NCI-H510A treated with DMSO at 0.1 percent for 48 hours (cell line): ENCODE measurements at regions not wholly inside any gene's neighbourhood (a gene's known extent, or its start where the extent isn't known, plus 50 kb on each side); places are given as distances from the start of the nearest gene placed in this dataset.
"Not testable (repeated sequence)": the region's sequence is repeated elsewhere in the genome, so short reads cannot be mapped to it uniquely, and the experiment has no call there.

ENCODE experiments used
- DNase-seq: peaks from one replicate; lab custom pipeline; 2025; lab: John Stamatoyannopoulos, UW

- DNase-seq = no peak
Measured at GRCh38 chr10:21057436-21057835, 160.3 kb upstream of the NEBL start.

DNA sequence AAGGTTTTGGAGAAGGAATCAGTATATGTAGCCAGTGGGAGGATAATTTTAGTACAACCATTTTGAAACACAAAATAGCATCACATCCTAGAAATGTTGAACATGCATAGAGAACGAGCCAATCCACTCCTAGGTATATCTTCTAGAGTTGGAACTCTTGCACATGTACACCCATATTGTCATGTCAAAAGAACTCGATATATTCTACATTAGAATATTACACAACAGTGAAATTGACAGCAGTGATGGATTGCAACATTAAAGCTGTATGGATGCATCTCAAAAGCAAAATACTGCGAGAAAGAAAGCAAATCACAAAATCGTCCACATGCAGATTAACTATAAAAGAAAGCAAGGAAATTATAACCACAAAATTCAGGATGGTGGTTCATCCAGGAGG is 159.3 kb upstream of the NEBL start:
- DNase-seq = no peak

DNA sequence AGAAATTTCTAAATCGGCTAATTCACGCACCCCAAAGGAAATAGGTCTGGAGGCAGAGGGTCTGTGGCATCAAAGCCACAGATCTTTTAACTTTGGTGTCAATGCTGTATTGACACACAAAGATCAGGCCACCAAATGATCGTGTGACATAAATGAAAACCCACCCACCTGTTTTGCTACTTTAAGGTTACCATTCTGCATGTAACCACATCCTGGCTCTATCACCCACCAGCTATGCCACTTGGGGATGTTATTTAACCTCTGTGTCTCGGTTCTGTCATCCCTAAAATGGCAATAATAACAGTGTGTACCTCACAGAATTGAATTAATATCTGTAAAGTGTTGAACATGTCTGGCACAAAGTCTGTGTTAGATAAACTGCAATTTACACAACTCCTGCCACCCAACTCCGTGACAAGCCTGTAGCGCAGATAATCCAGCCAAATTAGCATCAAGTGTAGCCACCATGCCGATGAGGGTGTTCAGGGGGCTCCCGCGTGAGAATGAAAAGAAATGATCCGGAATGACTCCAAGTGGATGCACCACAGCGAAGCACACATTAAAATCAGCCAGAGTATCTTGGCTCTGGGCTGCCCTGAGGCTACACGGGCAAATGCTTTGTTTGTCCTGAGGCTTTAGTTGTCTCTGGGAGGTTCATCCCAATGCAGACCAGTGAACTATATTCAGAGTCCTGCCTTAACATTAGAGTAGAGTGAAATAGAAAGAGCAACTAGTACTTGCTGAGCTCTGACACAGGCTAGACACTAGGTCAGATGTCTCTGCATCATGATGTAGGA is 158.4 kb upstream of the NEBL start:
- DNase-seq = no peak

DNA sequence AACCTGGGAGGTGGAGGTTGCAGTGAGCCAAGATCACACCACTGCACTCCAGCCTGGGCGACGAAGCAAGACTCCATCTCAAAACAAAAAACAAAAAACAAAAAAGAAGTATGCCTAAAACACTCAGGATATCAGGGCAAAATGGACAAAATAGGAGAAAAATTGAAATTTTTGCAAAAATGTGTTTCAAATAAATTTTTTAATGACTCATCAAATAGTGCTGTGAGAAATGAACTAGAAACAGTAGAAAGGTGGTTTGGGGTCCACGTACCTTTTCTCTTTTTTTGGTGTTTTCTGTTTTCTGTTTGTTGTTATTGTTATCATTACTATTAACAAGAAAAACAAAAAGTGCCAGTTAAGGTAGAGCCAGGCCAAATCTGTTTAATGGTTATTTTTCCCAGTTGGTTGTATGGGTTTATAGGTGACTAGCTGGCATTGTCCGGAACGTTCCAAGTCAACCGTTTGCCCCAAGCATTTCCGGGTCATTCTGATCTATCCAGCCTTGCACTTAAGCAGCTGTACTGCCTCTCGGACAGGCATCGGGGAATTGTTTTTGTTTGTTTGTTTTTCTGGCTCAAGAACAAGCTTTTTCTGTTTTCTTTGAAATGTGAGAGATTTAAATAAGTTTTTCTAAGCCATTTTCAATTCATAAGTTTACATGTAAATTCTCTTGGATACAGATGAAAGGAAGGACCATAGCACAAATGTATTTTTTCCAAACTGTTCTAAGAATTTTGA is 157.0 kb upstream of the NEBL start:
- no peak for DNase-seq

GRCh38 chr10:21052709-21053104 is 155.6 kb upstream of the NEBL start:
- no peak for DNase-seq

GRCh38 chr10:21052072-21052708 is 155.1 kb upstream of the NEBL start:
- no peak for DNase-seq

GRCh38 chr10:21049482-21049881 is 152.4 kb upstream of the NEBL start:
- DNase-seq = no peak

GRCh38 chr10:21048068-21048467 is 151.0 kb upstream of the NEBL start:
- no peak for DNase-seq

DNA sequence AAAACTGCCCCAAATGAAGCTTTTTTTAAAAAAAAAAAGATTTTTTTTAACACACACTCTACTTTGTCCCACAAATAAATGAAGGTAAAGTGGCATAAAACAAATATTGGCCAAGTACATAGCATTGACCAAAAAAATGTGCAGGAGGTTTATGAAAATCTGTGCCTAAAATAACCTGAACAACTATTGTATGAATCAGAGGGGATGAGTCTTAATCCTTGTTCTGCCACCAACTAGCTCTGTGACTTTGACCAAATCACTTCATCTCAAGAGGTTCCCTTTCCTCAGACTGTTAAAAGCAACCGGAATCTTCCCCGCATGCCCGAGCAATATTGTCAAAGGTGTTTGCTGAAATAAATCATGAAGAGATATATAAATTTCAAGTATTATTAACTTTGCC is 150.4 kb upstream of the NEBL start:
- DNase-seq = no peak

- DNase-seq = no peak
Measured at GRCh38 chr10:21047096-21047495, 150.0 kb upstream of the NEBL start.

DNA sequence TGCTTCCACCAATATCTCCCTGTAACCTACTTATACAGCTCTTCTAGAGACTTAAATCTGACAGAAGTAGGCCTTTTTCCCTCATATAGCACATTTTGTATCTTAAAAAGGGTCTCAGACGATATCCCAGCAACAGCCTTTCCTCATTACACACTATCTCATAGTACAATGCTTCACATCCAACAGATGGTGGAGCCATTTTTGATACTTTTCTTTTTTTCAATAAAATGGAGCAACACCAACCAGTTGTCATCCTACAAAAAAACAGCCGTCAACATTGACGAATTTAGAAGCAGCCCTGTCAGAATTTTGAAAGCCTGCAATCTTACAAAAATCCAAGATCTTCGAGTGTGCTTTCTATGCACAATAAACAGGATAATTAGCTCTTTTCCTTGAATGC is 145.9 kb upstream of the NEBL start:
- DNase-seq = no peak

GRCh38 chr10:21042536-21042935 is 145.4 kb upstream of the NEBL start:
- DNase-seq = no peak

DNA sequence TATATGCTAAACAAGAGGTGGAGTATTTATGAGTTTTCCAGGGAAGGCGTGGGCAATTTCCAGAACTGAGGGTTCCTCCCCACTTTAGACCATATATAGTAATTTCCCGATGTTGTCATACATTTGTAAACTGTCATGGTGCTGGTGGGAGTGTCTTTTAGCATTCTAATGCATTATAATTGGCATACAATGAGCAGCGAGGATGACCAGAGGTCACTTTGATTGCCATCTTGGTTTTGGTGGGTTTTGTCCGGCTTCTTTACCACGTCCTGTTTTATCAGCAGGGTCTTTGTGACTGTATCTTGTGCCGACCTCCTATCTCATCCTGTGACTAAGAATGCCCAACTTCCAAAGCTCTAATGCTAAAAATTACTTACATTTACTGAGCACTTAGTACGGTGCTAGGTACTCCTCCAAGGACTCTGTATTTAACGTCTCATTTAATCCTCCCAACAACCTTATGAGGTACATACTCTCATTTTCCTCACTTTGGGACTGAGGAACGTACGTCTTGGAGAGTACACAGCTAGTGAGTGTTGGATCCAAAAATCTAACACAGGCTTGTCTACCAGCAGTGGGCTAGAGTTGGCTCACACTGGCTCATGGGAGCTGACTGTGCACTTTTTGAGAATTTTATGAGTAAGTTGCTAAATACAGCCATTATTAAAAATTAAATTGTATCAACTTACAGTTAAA is 144.8 kb upstream of the NEBL start:
- DNase-seq = no peak

GRCh38 chr10:21039721-21040120 is 142.6 kb upstream of the NEBL start:
- DNase-seq = no peak

DNA sequence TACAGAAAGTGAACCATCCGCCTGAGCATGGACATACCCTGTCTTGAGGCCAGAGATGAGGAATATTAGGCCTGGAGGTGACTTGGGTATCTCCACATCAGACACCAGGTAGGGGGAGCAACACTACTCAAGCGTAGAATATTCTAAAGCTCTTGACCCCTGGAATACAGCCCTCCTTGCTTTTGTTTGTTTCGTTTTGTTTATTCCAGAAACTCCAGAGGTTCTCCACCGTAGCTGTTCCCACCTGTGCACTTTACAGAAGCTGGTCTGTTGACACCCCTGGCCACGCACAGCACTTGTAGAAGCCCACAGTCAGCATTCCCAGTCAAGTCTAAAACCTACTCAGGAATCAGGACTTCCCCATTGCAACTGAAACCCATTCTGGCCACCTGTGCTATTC is 139.6 kb upstream of the NEBL start:
- no peak for DNase-seq

DNA sequence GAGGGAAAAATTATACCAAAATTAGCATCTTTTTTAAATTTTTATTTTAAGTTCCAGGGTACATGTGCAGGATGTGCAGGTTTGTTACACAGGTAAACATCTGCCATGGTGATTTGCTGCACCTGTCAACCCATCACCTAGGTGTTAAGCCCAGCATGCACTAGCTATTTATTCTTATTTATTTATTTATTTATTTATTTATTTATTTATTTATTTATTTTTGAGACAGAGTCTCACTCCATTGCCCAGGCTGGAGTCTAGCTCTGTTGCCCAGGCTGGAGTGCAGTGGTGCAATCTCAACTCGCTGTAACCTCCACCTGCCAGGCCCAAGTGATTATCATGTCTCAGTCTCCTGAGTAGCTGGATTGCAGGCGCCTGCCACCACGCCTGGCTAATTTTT is 137.7 kb upstream of the NEBL start:
- not testable (repeated sequence) for DNase-seq

DNA sequence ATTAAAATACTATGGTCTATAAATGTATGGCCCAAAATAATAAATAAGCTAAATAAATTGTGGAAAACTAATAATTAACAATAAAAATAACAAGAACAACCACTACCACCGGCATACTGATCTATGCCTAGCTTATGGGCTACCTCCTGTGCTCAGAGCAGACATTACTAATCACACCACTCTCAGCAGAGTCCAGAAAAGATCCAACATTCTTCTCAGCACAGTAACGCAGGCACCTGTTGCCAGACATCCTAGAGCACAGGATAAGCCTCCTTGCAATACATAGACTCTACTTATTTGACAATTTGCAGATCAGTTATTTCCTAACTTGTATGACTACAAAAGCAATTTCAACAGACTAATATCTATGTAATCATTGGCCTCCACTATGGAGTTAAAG is 137.1 kb upstream of the NEBL start:
- DNase-seq = no peak

DNA sequence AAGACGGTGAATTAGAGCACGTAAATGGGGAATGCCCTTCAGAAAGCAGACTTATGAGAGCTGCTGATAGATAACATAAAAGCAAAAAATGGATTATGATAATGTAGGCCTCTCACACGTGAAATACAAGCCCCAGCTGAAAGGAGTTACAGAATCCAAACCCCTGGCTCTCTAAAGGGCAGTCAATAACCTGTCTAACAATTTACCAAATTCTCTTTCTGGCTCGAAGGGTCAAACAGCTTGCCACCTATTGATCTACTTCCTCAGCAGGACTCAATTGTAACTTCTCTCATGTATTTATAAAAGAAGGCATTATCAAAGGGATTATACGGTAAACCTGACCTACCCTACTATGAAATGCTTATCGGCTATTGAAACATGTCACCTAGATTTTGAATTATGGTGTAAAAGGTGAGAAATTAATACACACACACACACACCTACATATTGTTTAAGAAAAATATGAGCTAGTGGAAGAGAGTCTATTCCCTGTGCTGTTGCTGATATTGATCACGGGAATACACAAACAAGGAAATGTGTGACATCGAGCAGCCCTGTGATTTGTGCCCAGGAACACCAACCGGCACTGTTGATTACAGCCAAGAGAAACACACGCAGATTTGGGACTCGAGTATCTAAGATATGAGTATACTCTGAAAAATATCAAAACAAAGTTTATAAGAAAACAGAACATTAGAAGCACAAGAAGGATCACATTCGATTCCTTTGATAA is 135.6 kb upstream of the NEBL start:
- DNase-seq = no peak

- DNase-seq = no peak
Measured at GRCh38 chr10:21031232-21031795, 134.2 kb upstream of the NEBL start.

DNA sequence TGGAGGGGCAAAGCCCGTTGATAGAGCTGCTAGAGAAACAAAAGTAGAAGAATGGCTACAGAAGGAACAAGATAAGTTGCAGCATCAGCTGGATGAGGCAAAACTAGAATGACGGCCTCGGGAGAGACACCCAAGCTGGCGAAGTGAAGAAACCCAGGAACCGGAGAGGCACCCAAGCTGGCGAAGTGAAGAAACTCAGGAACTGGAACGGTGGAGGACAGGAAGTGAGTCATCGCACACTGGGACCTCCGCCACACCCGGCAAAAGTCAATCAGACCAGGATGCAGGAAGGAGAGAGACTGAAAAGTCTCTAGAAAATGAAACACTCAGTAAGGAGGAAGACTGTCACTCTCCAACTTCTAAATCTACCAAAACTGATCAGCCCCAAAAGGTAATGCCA is 133.0 kb upstream of the NEBL start:
- DNase-seq = no peak

DNA sequence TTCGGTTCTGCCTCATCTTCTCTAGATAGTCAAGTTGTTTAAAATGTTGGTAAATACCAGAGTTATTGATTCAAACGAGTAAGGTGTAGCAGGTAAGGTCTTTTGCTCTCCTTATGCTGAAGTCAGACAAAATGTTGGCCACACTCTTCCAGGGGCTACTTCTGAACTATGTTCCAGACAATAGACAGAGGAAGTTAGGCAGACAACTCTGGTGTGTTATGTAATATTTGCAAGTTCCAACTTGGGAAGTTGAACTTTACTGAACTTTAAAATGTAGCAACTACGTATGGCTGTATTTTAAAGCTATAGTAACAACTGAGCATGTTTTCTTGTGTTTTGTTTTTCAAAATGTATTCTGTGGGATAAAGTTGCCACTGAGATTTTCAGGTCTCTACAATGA is 125.7 kb upstream of the NEBL start:
- DNase-seq = no peak
